HCT116 (cell line): ENCODE measurements at regions not wholly inside any gene's neighbourhood (a gene's known extent, or its start where the extent isn't known, plus 50 kb on each side); places are given as distances from the start of the nearest gene placed in this dataset.

Experiments used
- ATAC-seq: fragments of 200-7000 bp; cut with Tn5 transposase; 2 replicates; pipeline ENCODE4 v1.9.1; 2020; ENCODE audit warnings: mild to moderate bottlenecking, moderate library complexity
- BruUV-seq: library from RNA; stranded (reverse); fragments of 400-500 nt; replicated peaks from 2 replicates; lab custom pipeline; 2021; lab: Mats Ljungman, UMichigan
- CTCF ChIA-PET: fragments of 300-600 bp; sonication (Branson Sonifier 250); formaldehyde crosslinking; loops from one replicate; lab custom pipeline; 2021; ENCODE audit warnings: antibody characterized with exemption; lab: Charles Lee
- POLR2A ChIA-PET: fragments of 300-600, 350-600 bp; sonication (Branson Sonifier 250); formaldehyde crosslinking; loops from one replicate; lab custom pipeline; 2021; ENCODE audit warnings: antibody characterized with exemption; lab: Charles Lee
- RAD21 ChIA-PET, 2 experiments: fragments of 300-600 bp; sonication (Branson Sonifier 250); formaldehyde crosslinking; loops; one replicate each; lab custom pipeline; 2023; ENCODE audit warnings: low total read pairs in 2 of 2; ENCODE audit not compliant: uncharacterized antibody in 2 of 2, unreplicated experiment in 2 of 2, low non-redundant PET in 1 of 2; lab: Charles Lee
- DNase-seq: peaks from one replicate; pipeline ENCODE4 v3.0.0-alpha.2; 2010; ENCODE audit warnings: low read depth, low spot score
- H2AFZ ChIP-seq: fragments of 200-600 bp; shearing (Covaris generic), sonication (generic); 2 replicates; pipeline ENCODE4 v1.6.1; 2017; ENCODE audit warnings: low read depth, mixed run types, mixed read lengths, antibody characterized with exemption, low read length; ENCODE audit not compliant: poor library complexity, severe bottlenecking
- H3K27ac ChIP-seq: 2 replicates; pipeline ENCODE4 v1.5.1; 2012; ENCODE audit warnings: low read depth, low read length
- H3K27me3 ChIP-seq: fragments of 200-600 bp; sonication (generic); 2 replicates; pipeline ENCODE4 v1.6.1; 2016; ENCODE audit warnings: mixed run types, low read length, mixed read lengths; ENCODE audit not compliant: insufficient read depth
- H3K36me3 ChIP-seq, 2 experiments: fragments of 200-500 bp in 1 of 2; fragments of 200-600 bp in 1 of 2; sonication (Bioruptor generic) in 1 of 2; sonication (generic) in 1 of 2; 2 replicates each; pipeline versions ENCODE4 v1.5.1 to v1.6.1; 2014 to 2016; ENCODE audit warnings: low read length in 2 of 2, inconsistent platforms in 1 of 2, mixed read lengths in 1 of 2, mixed run types in 1 of 2; ENCODE audit not compliant: insufficient read depth in 2 of 2, control insufficient read depth in 1 of 2
- H3K4me1 ChIP-seq, 2 experiments: fragments of 200-600 bp in 1 of 2; sonication (generic) in 1 of 2; 2 replicates each; pipeline versions ENCODE4 v1.5.1 to v1.6.1; 2012 to 2017; ENCODE audit warnings: low read length in 2 of 2, inconsistent platforms in 1 of 2, mild to moderate bottlenecking in 1 of 2, mixed read lengths in 1 of 2, mixed run types in 1 of 2, moderate library complexity in 1 of 2; ENCODE audit not compliant: insufficient read depth in 2 of 2, control insufficient read depth in 1 of 2
- H3K4me2 ChIP-seq: fragments of 200-600 bp; sonication (generic); 2 replicates; pipeline ENCODE4 v1.6.1; 2017; ENCODE audit warnings: mixed run types, low read length, mixed read lengths
- H3K4me3 ChIP-seq, 2 experiments: fragments of 200-600 bp in 1 of 2; sonication (generic) in 1 of 2; replicated peaks in 1 of 2; 2 replicates each; pipeline ENCODE4 v1.5.1; 2011 to 2016; ENCODE audit warnings: low read length in 2 of 2, control low read depth in 1 of 2, low read depth in 1 of 2, mild to moderate bottlenecking in 1 of 2, mixed read lengths in 1 of 2, mixed run types in 1 of 2
- H3K79me2 ChIP-seq: fragments of 200-600 bp; sonication (generic); 2 replicates; pipeline ENCODE4 v1.6.1; 2017; ENCODE audit warnings: mild to moderate bottlenecking, mixed run types, low read length, moderate library complexity, mixed read lengths; ENCODE audit not compliant: insufficient read depth
- H3K9ac ChIP-seq: fragments of 200-600 bp; sonication (generic); 2 replicates; pipeline ENCODE4 v1.6.1; 2016; ENCODE audit warnings: low read length, mixed read lengths
- H3K9me2 ChIP-seq: fragments of 200-600 bp; sonication (generic), shearing (Covaris generic); 2 replicates; pipeline ENCODE4 v1.6.1; 2017; ENCODE audit warnings: mixed run types, mild to moderate bottlenecking, moderate library complexity; ENCODE audit not compliant: insufficient read depth
- H3K9me3 ChIP-seq, 2 experiments: fragments of 200-500 bp in 1 of 2; fragments of 200-600 bp in 1 of 2; sonication (Bioruptor generic) in 1 of 2; sonication (generic) in 1 of 2; 2 replicates each; pipeline ENCODE4 v1.6.1; 2014 to 2017; ENCODE audit warnings: low read length in 2 of 2, mixed read lengths in 2 of 2, inconsistent platforms in 1 of 2, low read depth in 1 of 2, mild to moderate bottlenecking in 1 of 2, mixed run types in 1 of 2, moderate library complexity in 1 of 2; ENCODE audit not compliant: control insufficient read depth in 1 of 2, insufficient read depth in 1 of 2
- H4K20me1 ChIP-seq: fragments of 200-600 bp; sonication (generic), shearing (Covaris generic); 2 replicates; pipeline ENCODE4 v1.6.1; 2017; ENCODE audit warnings: mixed run types, mild to moderate bottlenecking, moderate library complexity; ENCODE audit not compliant: insufficient read depth
- ATF3 ChIP-seq: IDR thresholded peaks from 2 replicates; pipeline ENCODE4 v1.6.1; 2012
- CEBPB ChIP-seq: IDR thresholded peaks from 2 replicates; pipeline ENCODE4 v1.6.1; 2012; ENCODE audit warnings: low read depth
- CTCF ChIP-seq, 3 experiments: fragments of 200-600 bp in 1 of 3; sonication (generic) in 1 of 3; IDR thresholded peaks in 2 of 3; conservative IDR thresholded peaks in 1 of 3; 2 replicates each; pipeline ENCODE4 v1.5.1; 2012 to 2017; ENCODE audit warnings: low read depth in 2 of 3, low read length in 2 of 3, antibody characterized with exemption in 1 of 3, borderline replicate concordance in 1 of 3, control low read depth in 1 of 3, mild to moderate bottlenecking in 1 of 3, mixed read lengths in 1 of 3, mixed run types in 1 of 3, moderate library complexity in 1 of 3; ENCODE audit not compliant: insufficient read depth in 1 of 3
- EGR1 ChIP-seq: IDR thresholded peaks from 2 replicates; pipeline ENCODE4 v1.6.1; 2012; ENCODE audit warnings: low read depth
- ELF1 ChIP-seq: IDR thresholded peaks from 2 replicates; pipeline ENCODE4 v1.6.1; 2012; ENCODE audit warnings: low read depth, borderline replicate concordance
- EZH2 ChIP-seq: fragments of 200-600 bp; sonication (generic); IDR thresholded peaks from 2 replicates; pipeline ENCODE4 v1.6.1; 2017; ENCODE audit warnings: antibody characterized with exemption, mixed run types
- EZH2phosphoT487 ChIP-seq: fragments of 200-600 bp; IDR thresholded peaks from 2 replicates; pipeline ENCODE4 v1.6.1; 2018; ENCODE audit warnings: antibody characterized with exemption, borderline replicate concordance
- FOSL1 ChIP-seq: IDR thresholded peaks from 2 replicates; pipeline ENCODE4 v1.6.1; 2012; ENCODE audit warnings: low read depth
- JUND ChIP-seq: IDR thresholded peaks from 2 replicates; pipeline ENCODE4 v1.6.1; 2012
- POLR2AphosphoS5 ChIP-seq: IDR thresholded peaks from 2 replicates; pipeline ENCODE4 v1.6.1; 2011; ENCODE audit warnings: mild to moderate bottlenecking, low read depth, low read length, moderate library complexity
- RAD21 ChIP-seq: IDR thresholded peaks from 2 replicates; pipeline ENCODE4 v1.6.1; 2012; ENCODE audit warnings: low read depth, mild to moderate bottlenecking
- REST ChIP-seq: IDR thresholded peaks from 2 replicates; pipeline ENCODE4 v1.6.1; 2012; ENCODE audit warnings: low read depth
- SIN3A ChIP-seq: IDR thresholded peaks from 2 replicates; pipeline ENCODE4 v1.6.1; 2012; ENCODE audit warnings: low read depth
- TCF7L2 ChIP-seq: IDR thresholded peaks from 2 replicates; pipeline ENCODE4 v1.7.0; 2011; ENCODE audit warnings: borderline replicate concordance, inconsistent platforms; ENCODE audit not compliant: insufficient read depth, insufficient read length; ENCODE audit errors: extremely low read depth
- YY1 ChIP-seq: IDR thresholded peaks from 2 replicates; pipeline ENCODE4 v1.6.1; 2011; ENCODE audit warnings: low read length, low read depth, moderate library complexity, mild to moderate bottlenecking; ENCODE audit not compliant: insufficient replicate concordance; ENCODE audit errors: extremely low read depth
- ZBTB33 ChIP-seq: IDR thresholded peaks from 2 replicates; pipeline ENCODE4 v1.6.1; 2011; ENCODE audit warnings: mild to moderate bottlenecking, low read length, moderate library complexity; ENCODE audit not compliant: insufficient replicate concordance; ENCODE audit errors: extremely low read depth
- intact Hi-C: fragments of 100-400 bp; cut with micrococcal nuclease; formaldehyde crosslinking; loops from 2 replicates; pipeline ENCODE4 v1.10.0; 2022

GRCh38 chr10:33546031-33546430 lies 211.6 kb upstream of the NRP1 start (continued):
- TF ChIP-seq ZBTB33 (no peak), SIN3A (no peak), ATF3 (no peak)

- Histone ChIP-seq H3K27me3 (no peaks in the 10 kb centered on the region), H3K9ac (no peak overlapping the region), H3K79me2 (no peaks in the 10 kb centered on the region), H3K4me3 (no peak overlapping the region), H3K27ac (no peak overlapping the region), H3K9me2 (no peaks in the 10 kb centered on the region), H3K9me3 (no peaks in the 10 kb centered on the region), H4K20me1 (no peaks in the 10 kb centered on the region), H3K4me1 (peaks cover 0 to 3% of the 10 kb centered on the region in 2 experiments; a peak in 1 of 4 replicates), H3K36me3 (no peaks in the 10 kb centered on the region), H2AFZ (no peak overlapping the region), H3K4me2 (no peak overlapping the region; the same call in 1 of the 2 replicates)
- TF ChIP-seq RAD21 (no peak), JUND (no peak), FOSL1 (0 out of 2 replicates have a peak, but pooled peaks have one; percentile 23), EZH2 (no peak), CEBPB (peak; percentile 19; the same call in 1 of the 2 replicates), EGR1 (no peak), POLR2AphosphoS5 (no peak), ATF3 (no peak), ELF1 (no peak), CTCF (IDR thresholded peaks at IDR 0.05 in 2 of 3, conservative IDR thresholded peaks at IDR 0.05 in 1 of 3; ENCODE audit: borderline replicate concordance in 1 of 3, insufficient read depth in 1 of 3, low read depth in 2 of 3, low read length in 2 of 3) (no peak), TCF7L2 (no peak), EZH2phosphoT487 (no peak), REST (no peak), SIN3A (no peak), YY1 (no peak)
- RAD21 ChIA-PET, result no interaction called here
- POLR2A ChIA-PET, result no interaction called here
- no TSS peak for BruUV-seq
- DNase-seq (no peak), ATAC-seq (no peak)
- CTCF ChIA-PET, result no interaction called here
- intact Hi-C loops, result no loop called here
These were observed 208.5 kb upstream of the NRP1 start for GRCh38 chr10:33542752-33543505.
